Calu3 (cell line): ENCODE measurements at regions not wholly inside any gene's neighbourhood (a gene's known extent, or its start where the extent isn't known, plus 50 kb on each side); places are given as distances from the start of the nearest gene placed in this dataset.

ENCODE experiments used
- BruUV-seq: library from RNA; stranded (reverse); fragments of 400-500 nt; replicated peaks from 2 replicates; lab custom pipeline; 2021; lab: Mats Ljungman, UMichigan
- CTCF ChIA-PET: fragments of 300-600 bp; sonication (Branson Sonifier 250); formaldehyde crosslinking; loops from one replicate; lab custom pipeline; 2022; ENCODE audit warnings: antibody characterized with exemption; lab: Charles Lee
- DNase-seq: peaks from one replicate; pipeline ENCODE4 v3.0.0; 2022
- H3K27ac Mint-ChIP-seq: one replicate; pipeline ENCODE4 v1.8.0; 2022; ENCODE audit warnings: mixed read lengths; ENCODE audit not compliant: unreplicated experiment
- H3K27me3 Mint-ChIP-seq: one replicate; pipeline ENCODE4 v1.8.0; 2022; ENCODE audit warnings: mixed read lengths; ENCODE audit not compliant: unreplicated experiment
- H3K36me3 Mint-ChIP-seq: one replicate; pipeline ENCODE4 v1.8.0; 2022; ENCODE audit warnings: mild to moderate bottlenecking, moderate library complexity, mixed read lengths; ENCODE audit not compliant: insufficient read depth, unreplicated experiment
- H3K4me1 Mint-ChIP-seq: one replicate; pipeline ENCODE4 v1.8.0; 2022; ENCODE audit warnings: mild to moderate bottlenecking, low read depth, mixed read lengths; ENCODE audit not compliant: unreplicated experiment
- H3K4me3 Mint-ChIP-seq: one replicate; pipeline ENCODE4 v1.8.0; 2022; ENCODE audit warnings: mild to moderate bottlenecking, low read depth, moderate library complexity, mixed read lengths; ENCODE audit not compliant: unreplicated experiment
- H3K9me3 Mint-ChIP-seq: one replicate; pipeline ENCODE4 v1.8.0; 2022; ENCODE audit warnings: low read depth, mixed read lengths; ENCODE audit not compliant: unreplicated experiment
- CTCF ChIP-seq: fragments of 200-600 bp; IDR thresholded peaks from one replicate; pipeline ENCODE4 v1.8.0; 2022; ENCODE audit warnings: antibody characterized with exemption; ENCODE audit not compliant: unreplicated experiment
- intact Hi-C: fragments of 100-400 bp; cut with micrococcal nuclease; formaldehyde crosslinking; loops from one replicate; pipeline ENCODE4 v1.10.0; 2022; ENCODE audit not compliant: unreplicated experiment

- no peaks in the 10 kb centered on the region for H3K4me1 Mint-ChIP-seq
- H3K4me3 Mint-ChIP-seq = no peak overlapping the region
- no peaks in the 10 kb centered on the region for H3K27me3 Mint-ChIP-seq
- intact Hi-C loops = no loop called here
- DNase-seq = no peak
- no TSS peak for BruUV-seq
- CTCF ChIA-PET = no interaction called here
- no peak for TF ChIP-seq CTCF
- H3K27ac Mint-ChIP-seq = no peak overlapping the region
- H3K9me3 Mint-ChIP-seq = peaks cover 15% of the 10 kb centered on the region
- H3K36me3 Mint-ChIP-seq = no peaks in the 10 kb centered on the region
Observed at GRCh38 chr1:209176866-209177430, 406.6 kb upstream of the CAMK1G start.

- no peak for DNase-seq
- H3K4me1 Mint-ChIP-seq = no peaks in the 10 kb centered on the region
- no peak overlapping the region for H3K27ac Mint-ChIP-seq
- H3K27me3 Mint-ChIP-seq = no peaks in the 10 kb centered on the region
- intact Hi-C loops = no loop called here
- BruUV-seq = no TSS peak
- CTCF ChIA-PET = no interaction called here
- H3K9me3 Mint-ChIP-seq = peaks cover 13% of the 10 kb centered on the region
- no peak overlapping the region for H3K4me3 Mint-ChIP-seq
- TF ChIP-seq CTCF = no peak
- H3K36me3 Mint-ChIP-seq = no peaks in the 10 kb centered on the region
Observed at GRCh38 chr1:209183195-209183594, 400.3 kb upstream of the CAMK1G start.

- Mint-ChIP-seq H3K27me3 (no peaks in the 10 kb centered on the region), H3K4me3 (no peak overlapping the region), H3K9me3 (peaks cover 2% of the 10 kb centered on the region), H3K36me3 (no peaks in the 10 kb centered on the region), H3K4me1 (no peaks in the 10 kb centered on the region), H3K27ac (no peak overlapping the region)
- intact Hi-C loops = no loop called here
- BruUV-seq = no TSS peak
- CTCF ChIA-PET = no interaction called here
- DNase-seq = no peak
- no peak for TF ChIP-seq CTCF
Observed at GRCh38 chr1:209187589-209187988, 395.9 kb upstream of the CAMK1G start.

GRCh38 chr1:209190591-209191261 is 392.8 kb upstream of the CAMK1G start:
- CTCF ChIA-PET = interaction anchor here (1.1 kb wide), 1 partner anchor 16 kb away, joined by 4 read pairs; no protein-coding TSS in a partner anchor
- H3K36me3 Mint-ChIP-seq = no peaks in the 10 kb centered on the region
- peak; percentile 51 for TF ChIP-seq CTCF
- no TSS peak for BruUV-seq
- H3K4me3 Mint-ChIP-seq = no peak overlapping the region
- no peaks in the 10 kb centered on the region for H3K27me3 Mint-ChIP-seq
- peak; percentile 51 for DNase-seq
- intact Hi-C loops = loop anchor here (1.0 kb wide), 2 partner anchors 114 to 538 kb away; no protein-coding TSS in a partner anchor
- H3K9me3 Mint-ChIP-seq = peaks cover 5% of the 10 kb centered on the region
- no peaks in the 10 kb centered on the region for H3K4me1 Mint-ChIP-seq
- no peak overlapping the region for H3K27ac Mint-ChIP-seq
